Right lobe of liver (tissue), 6 donors: ENCODE measurements at regions not wholly inside any gene's neighbourhood (a gene's known extent, or its start where the extent isn't known, plus 50 kb on each side); places are given as distances from the start of the nearest gene placed in this dataset.
"Not testable (repeated sequence)": the region's sequence is repeated elsewhere in the genome, so short reads cannot be mapped to it uniquely, and the experiment has no call there.

Experiments used
- ATAC-seq, 4 donors: fragments of 200-7000 bp; cut with Tn5 transposase; one replicate each; pipeline ENCODE4 v1.9.1; 2020; ENCODE audit warnings: mild to moderate bottlenecking in 4 of 4, moderate library complexity in 4 of 4
- DNase-seq, 3 donors: peaks; one replicate each; pipeline ENCODE4 v3.0.0-alpha.2; 2020
- H3K27ac ChIP-seq, 3 donors: fragments of 200-600 bp; one replicate each; pipeline ENCODE4 v1.8.0; 2022
- H3K27me3 ChIP-seq, 2 donors: fragments of 200-600 bp; one replicate each; pipeline ENCODE4 v1.8.0; 2022
- H3K36me3 ChIP-seq, 4 donors: fragments of 200-600 bp; sonication (generic) in 1 of 4; one replicate each; pipeline versions ENCODE4 v1.5.1 to v1.8.0; 2017 to 2022; ENCODE audit warnings: control low read depth in 1 of 4
- H3K4me1 ChIP-seq, 4 donors: fragments of 200-600 bp; sonication (generic) in 1 of 4; one replicate each; pipeline versions ENCODE4 v1.5.1 to v1.8.0; 2017 to 2022; ENCODE audit warnings: control low read depth in 1 of 4
- H3K4me3 ChIP-seq, 3 donors: fragments of 200-600 bp; one replicate each; pipeline ENCODE4 v1.8.0; 2022
- H3K9me3 ChIP-seq, 4 donors: fragments of 200-600 bp; sonication (generic) in 1 of 4; one replicate each; pipeline versions ENCODE4 v1.5.1 to v1.8.0; 2017 to 2022; ENCODE audit warnings: control low read depth in 1 of 4
- POLR2A ChIP-seq: fragments of 450-650 bp; IDR thresholded peaks from one replicate; pipeline ENCODE4 v1.6.1; 2017; ENCODE audit warnings: antibody characterized with exemption, mild to moderate bottlenecking
- WGBS: methylation state at CpG from one replicate; pipeline ENCODE4 v1.1.6; 2018; ENCODE audit warnings: low coverage, low lambda C conversion rate; ENCODE audit not compliant: insufficient coverage; ENCODE audit errors: missing lambda C conversion rate; 5-methylcytosine and 5-hydroxymethylcytosine counted together
- intact Hi-C, 2 donors: fragments of 100-400 bp; cut with DNase I; formaldehyde crosslinking; loops; one replicate each; pipeline versions ENCODE4 v1.11.2 to v1.14.1; 2022
- TF ChIP-seq, protein P1 (sequence below), 4 donors: fragments of 200-600 bp in 3 of 4; fragments of 450-650 bp in 1 of 4; IDR thresholded peaks; one replicate each; pipeline versions ENCODE4 v1.5.1 to v1.8.0; 2016 to 2022; ENCODE audit warnings: antibody characterized with exemption in 4 of 4, mild to moderate bottlenecking in 2 of 4
- donor health status: DM: no; HTN: yes; CAD: no.
- donor health status: DM: no; HTN: no; CAD: no.
- donor health status: DM: no; HTN: no; CAD: no.
- donor health status: DM: no; HTN: yes; CAD: no.
- donor health status: DM: no; HTN: yes; CAD: no.

DNA sequence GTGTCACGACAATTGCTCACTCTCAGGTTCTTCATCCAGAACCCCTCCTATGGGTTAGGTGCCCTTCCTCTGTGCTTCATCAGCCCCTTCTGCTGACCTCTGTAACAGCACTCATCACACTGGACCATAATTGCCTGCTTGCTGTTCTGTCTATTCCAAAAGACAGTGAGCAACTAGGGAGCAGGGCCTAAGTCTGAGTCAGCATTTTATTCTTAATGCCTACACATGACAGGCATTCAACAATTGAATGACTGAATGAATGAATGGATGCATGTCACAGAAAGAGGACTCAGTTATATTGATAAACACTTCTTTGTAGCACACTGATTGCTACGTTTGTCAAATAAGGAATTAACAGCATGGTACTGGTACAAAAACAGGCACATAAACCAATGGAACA lies 317.0 kb downstream of the ZIC3 start:
- no peak for DNase-seq
- no peak overlapping the region for H3K4me3 ChIP-seq
- H3K27me3 ChIP-seq, result no peaks in the 10 kb centered on the region
- no peaks in the 10 kb centered on the region for H3K4me1 ChIP-seq
- TF ChIP-seq POLR2A, result no peak
- TF ChIP-seq, protein P1, sequence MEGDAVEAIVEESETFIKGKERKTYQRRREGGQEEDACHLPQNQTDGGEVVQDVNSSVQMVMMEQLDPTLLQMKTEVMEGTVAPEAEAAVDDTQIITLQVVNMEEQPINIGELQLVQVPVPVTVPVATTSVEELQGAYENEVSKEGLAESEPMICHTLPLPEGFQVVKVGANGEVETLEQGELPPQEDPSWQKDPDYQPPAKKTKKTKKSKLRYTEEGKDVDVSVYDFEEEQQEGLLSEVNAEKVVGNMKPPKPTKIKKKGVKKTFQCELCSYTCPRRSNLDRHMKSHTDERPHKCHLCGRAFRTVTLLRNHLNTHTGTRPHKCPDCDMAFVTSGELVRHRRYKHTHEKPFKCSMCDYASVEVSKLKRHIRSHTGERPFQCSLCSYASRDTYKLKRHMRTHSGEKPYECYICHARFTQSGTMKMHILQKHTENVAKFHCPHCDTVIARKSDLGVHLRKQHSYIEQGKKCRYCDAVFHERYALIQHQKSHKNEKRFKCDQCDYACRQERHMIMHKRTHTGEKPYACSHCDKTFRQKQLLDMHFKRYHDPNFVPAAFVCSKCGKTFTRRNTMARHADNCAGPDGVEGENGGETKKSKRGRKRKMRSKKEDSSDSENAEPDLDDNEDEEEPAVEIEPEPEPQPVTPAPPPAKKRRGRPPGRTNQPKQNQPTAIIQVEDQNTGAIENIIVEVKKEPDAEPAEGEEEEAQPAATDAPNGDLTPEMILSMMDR (IDR thresholded peaks at IDR 0.05), result no peak
- no peak overlapping the region for H3K27ac ChIP-seq
- whole genome bisulfite sequencing, result 38% methylated on average over 2 of the region's 2 CpGs
- no peak for ATAC-seq
- H3K36me3 ChIP-seq, result no peaks in the 10 kb centered on the region
- H3K9me3 ChIP-seq, result no peaks in the 10 kb centered on the region
- intact Hi-C loops, result no loop called here

DNA sequence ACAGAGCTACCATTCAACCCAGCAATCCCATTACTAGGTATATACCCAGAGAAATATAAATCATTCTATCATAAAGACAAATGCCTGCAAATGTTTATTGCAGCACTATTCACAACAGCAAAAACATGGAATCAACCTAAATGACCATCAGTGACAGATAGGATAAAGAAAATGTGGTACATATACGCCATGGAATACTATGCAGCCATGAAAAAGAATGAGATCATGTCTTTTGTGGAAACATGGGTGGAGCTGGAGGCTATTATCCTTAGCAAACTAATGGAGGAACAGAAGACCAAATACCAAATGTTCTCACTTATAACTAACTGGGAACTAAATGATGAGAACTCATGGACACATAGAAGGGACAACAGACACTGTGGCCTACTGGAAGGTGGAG lies 318.9 kb downstream of the ZIC3 start:
- H3K27me3 ChIP-seq, H3K36me3 ChIP-seq, H3K27ac ChIP-seq, H3K4me3 ChIP-seq, ATAC-seq, H3K4me1 ChIP-seq, H3K9me3 ChIP-seq, intact Hi-C loops, DNase-seq: not testable (repeated sequence)
- 28% methylated on average over 1 of the region's 1 CpG for WGBS

DNA sequence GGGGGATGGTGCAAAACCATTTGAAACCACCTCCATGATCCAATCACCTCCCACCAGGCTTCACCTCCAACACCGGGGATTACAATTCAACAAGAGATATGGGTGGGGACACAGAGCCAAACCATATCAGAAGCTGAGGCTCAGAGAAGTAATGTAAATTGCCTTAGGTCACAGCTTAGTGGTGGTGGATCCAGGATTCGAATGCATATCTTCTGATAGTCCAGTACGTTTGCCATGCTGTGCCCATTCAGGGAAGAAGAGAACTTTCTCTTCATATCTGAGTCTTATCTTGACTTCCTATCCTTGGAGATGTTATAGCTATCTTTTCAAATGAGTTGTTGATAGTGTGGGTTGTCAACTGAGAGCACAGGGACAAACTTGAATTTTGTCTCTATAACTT lies 325.5 kb downstream of the ZIC3 start:
- Histone ChIP-seq H3K27ac (no peak overlapping the region), H3K27me3 (no peaks in the 10 kb centered on the region), H3K4me1 (no peaks in the 10 kb centered on the region), H3K9me3 (no peaks in the 10 kb centered on the region), H3K36me3 (no peaks in the 10 kb centered on the region), H3K4me3 (no peak overlapping the region)
- 29% methylated on average over 3 of the region's 3 CpGs for WGBS
- DNase-seq, result no peak
- TF ChIP-seq, protein P1 (IDR thresholded peaks at IDR 0.05), result no peak
- TF ChIP-seq POLR2A, result no peak
- intact Hi-C loops, result no loop called here
- no peak for ATAC-seq

DNA sequence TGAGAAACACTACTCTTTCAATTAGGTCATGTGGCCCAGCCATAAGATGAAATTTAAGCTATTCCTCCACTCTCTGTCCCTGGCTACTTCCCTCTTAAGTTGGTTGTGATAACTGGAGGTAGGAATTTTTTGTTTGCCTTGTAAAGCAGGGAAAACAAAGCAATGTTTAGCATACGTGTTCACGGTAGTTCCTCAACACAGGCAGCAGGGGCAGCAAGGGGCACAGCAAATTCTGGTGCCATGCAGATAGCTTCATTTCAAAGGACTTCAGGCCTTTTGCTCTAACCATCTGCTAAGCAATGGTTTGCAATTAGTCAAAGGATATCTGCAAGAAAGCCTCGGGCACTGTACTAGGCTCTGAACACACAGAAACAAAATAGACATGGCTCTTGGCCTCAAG lies 330.2 kb downstream of the ZIC3 start:
- TF ChIP-seq, protein P1 (IDR thresholded peaks at IDR 0.05), result no peak
- no peak for TF ChIP-seq POLR2A
- H3K9me3 ChIP-seq, result no peaks in the 10 kb centered on the region
- no peaks in the 10 kb centered on the region for H3K4me1 ChIP-seq
- no peak for DNase-seq
- H3K4me3 ChIP-seq, result no peak overlapping the region
- H3K27me3 ChIP-seq, result no peaks in the 10 kb centered on the region
- H3K36me3 ChIP-seq, result no peaks in the 10 kb centered on the region
- H3K27ac ChIP-seq, result no peak overlapping the region
- intact Hi-C loops, result no loop called here
- WGBS, result 22% methylated on average over 3 of the region's 3 CpGs
- no peak for ATAC-seq

DNA sequence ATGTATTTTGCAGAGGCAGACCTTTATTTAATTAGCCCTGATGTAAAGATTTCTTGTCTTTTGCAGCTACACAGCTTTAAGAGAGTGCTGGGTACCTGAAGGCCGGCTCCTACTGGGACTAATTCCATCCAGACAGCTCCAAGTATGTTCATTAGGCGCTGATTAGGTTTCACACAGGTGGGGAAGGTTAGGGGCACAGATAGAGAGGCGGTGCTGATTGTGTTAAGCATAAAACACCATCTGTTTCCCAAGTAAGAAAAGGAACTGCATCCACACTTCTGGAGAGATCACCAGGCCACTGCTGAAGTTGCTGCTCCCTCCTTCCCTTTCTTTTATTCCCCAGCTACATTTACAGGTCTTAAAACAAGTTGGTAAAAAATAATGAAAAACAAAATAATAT lies 349.5 kb downstream of the ZIC3 start:
- Histone ChIP-seq H3K4me1 (no peaks in the 10 kb centered on the region), H3K36me3 (no peaks in the 10 kb centered on the region), H3K4me3 (no peak overlapping the region), H3K9me3 (no peaks in the 10 kb centered on the region), H3K27ac (no peak overlapping the region), H3K27me3 (no peaks in the 10 kb centered on the region)
- DNase-seq (no peak), ATAC-seq (no peak)
- 15% methylated on average over 3 of the region's 3 CpGs for WGBS
- intact Hi-C loops, result no loop called here
- TF ChIP-seq, protein P1 (IDR thresholded peaks at IDR 0.05), result no peak
- TF ChIP-seq POLR2A, result no peak
